ENCODE measurements at regions not wholly inside any gene's neighbourhood (a gene's known extent, or its start where the extent isn't known, plus 50 kb on each side); places are given as distances from the start of the nearest gene placed in this dataset.

DNA sequence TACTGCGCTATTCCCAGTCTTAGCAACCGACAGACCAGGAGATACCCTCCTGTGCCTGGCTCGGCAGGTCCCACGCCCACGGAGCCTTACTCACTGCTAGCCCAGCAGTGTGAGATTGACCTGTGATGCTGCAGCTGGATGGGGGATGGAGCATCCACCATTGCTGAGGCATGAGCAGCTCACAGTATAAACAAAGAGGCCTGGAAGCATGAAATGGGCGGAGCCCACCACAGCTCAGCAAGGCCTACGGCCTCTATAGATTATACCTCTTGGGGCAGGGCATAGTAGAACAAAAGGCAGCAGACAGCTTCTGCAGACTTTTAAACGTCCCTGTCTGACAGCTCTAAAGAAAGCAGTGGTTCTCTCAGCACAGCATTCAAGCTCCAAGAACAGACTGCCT, 160.3 kb downstream of the ANXA2 start:
- Histone ChIP-seq H3K27ac (no peak overlapping the region), H3K4me2 (no peak overlapping the region), H3K9me3 (no peaks in the 10 kb centered on the region), H3K4me1 (no peaks in the 10 kb centered on the region), H3K4me3 (no peak overlapping the region)
- no peak for TF ChIP-seq CEBPB (IDR thresholded peaks at IDR 0.05)
- TF ChIP-seq ZNF302 (CRISPR knock-in tag; IDR thresholded peaks at IDR 0.05), result no peak
- no peak for TF ChIP-seq HOXA7 (CRISPR knock-in tag; IDR thresholded peaks at IDR 0.05)
- no peak for TF ChIP-seq MYC (IDR thresholded peaks at IDR 0.05; ENCODE audit: borderline replicate concordance, low read length)
- no peak for TF ChIP-seq RCOR1 (IDR thresholded peaks at IDR 0.05; ENCODE audit: low read depth, low read length)
- TF ChIP-seq, protein P1, sequence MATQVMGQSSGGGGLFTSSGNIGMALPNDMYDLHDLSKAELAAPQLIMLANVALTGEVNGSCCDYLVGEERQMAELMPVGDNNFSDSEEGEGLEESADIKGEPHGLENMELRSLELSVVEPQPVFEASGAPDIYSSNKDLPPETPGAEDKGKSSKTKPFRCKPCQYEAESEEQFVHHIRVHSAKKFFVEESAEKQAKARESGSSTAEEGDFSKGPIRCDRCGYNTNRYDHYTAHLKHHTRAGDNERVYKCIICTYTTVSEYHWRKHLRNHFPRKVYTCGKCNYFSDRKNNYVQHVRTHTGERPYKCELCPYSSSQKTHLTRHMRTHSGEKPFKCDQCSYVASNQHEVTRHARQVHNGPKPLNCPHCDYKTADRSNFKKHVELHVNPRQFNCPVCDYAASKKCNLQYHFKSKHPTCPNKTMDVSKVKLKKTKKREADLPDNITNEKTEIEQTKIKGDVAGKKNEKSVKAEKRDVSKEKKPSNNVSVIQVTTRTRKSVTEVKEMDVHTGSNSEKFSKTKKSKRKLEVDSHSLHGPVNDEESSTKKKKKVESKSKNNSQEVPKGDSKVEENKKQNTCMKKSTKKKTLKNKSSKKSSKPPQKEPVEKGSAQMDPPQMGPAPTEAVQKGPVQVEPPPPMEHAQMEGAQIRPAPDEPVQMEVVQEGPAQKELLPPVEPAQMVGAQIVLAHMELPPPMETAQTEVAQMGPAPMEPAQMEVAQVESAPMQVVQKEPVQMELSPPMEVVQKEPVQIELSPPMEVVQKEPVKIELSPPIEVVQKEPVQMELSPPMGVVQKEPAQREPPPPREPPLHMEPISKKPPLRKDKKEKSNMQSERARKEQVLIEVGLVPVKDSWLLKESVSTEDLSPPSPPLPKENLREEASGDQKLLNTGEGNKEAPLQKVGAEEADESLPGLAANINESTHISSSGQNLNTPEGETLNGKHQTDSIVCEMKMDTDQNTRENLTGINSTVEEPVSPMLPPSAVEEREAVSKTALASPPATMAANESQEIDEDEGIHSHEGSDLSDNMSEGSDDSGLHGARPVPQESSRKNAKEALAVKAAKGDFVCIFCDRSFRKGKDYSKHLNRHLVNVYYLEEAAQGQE (IDR thresholded peaks at IDR 0.05), result no peak
- TF ChIP-seq, protein P2, sequence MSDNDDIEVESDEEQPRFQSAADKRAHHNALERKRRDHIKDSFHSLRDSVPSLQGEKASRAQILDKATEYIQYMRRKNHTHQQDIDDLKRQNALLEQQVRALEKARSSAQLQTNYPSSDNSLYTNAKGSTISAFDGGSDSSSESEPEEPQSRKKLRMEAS (IDR thresholded peaks at IDR 0.05), result no peak
- TF ChIP-seq, protein P3, sequence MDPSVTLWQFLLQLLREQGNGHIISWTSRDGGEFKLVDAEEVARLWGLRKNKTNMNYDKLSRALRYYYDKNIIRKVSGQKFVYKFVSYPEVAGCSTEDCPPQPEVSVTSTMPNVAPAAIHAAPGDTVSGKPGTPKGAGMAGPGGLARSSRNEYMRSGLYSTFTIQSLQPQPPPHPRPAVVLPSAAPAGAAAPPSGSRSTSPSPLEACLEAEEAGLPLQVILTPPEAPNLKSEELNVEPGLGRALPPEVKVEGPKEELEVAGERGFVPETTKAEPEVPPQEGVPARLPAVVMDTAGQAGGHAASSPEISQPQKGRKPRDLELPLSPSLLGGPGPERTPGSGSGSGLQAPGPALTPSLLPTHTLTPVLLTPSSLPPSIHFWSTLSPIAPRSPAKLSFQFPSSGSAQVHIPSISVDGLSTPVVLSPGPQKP (IDR thresholded peaks at IDR 0.05; ENCODE audit: low read depth, low read length), result no peak
- no peak for TF ChIP-seq CHD4 (IDR thresholded peaks at IDR 0.05; ENCODE audit: borderline replicate concordance)
- TF ChIP-seq ZC3H11A (IDR thresholded peaks at IDR 0.05), result no peak
- TF ChIP-seq FOSL2 (IDR thresholded peaks at IDR 0.05), result no peak
- TF ChIP-seq FOSL2 (CRISPR knock-in tag; IDR thresholded peaks at IDR 0.05), result no peak
- no peak for TF ChIP-seq ZSCAN20 (CRISPR knock-in tag; IDR thresholded peaks at IDR 0.05)
- TF ChIP-seq EHF (CRISPR knock-in tag; IDR thresholded peaks at IDR 0.05), result no peak
- TF ChIP-seq, protein P4, sequence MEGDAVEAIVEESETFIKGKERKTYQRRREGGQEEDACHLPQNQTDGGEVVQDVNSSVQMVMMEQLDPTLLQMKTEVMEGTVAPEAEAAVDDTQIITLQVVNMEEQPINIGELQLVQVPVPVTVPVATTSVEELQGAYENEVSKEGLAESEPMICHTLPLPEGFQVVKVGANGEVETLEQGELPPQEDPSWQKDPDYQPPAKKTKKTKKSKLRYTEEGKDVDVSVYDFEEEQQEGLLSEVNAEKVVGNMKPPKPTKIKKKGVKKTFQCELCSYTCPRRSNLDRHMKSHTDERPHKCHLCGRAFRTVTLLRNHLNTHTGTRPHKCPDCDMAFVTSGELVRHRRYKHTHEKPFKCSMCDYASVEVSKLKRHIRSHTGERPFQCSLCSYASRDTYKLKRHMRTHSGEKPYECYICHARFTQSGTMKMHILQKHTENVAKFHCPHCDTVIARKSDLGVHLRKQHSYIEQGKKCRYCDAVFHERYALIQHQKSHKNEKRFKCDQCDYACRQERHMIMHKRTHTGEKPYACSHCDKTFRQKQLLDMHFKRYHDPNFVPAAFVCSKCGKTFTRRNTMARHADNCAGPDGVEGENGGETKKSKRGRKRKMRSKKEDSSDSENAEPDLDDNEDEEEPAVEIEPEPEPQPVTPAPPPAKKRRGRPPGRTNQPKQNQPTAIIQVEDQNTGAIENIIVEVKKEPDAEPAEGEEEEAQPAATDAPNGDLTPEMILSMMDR (IDR thresholded peaks at IDR 0.05), result no peak
- TF ChIP-seq ZFP36 (IDR thresholded peaks at IDR 0.05; ENCODE audit: borderline replicate concordance, partially characterized antibody), result no peak
- TF ChIP-seq POLR2A (IDR thresholded peaks at IDR 0.05; ENCODE audit: low read length), result no peak
- POLR2A ChIA-PET, result no interaction called here
- DNase-seq (ENCODE audit: low read depth in 1 of 2, low spot score in 1 of 2), result no peak
- ATAC-seq, result no peak
- FAIRE-seq, result no peak
- CTCF ChIA-PET, result interaction anchor here (1.9 kb wide), 1 partner anchor 11 kb away, joined by 4 read pairs; no protein-coding TSS in a partner anchor
- 37% methylated on average over 8 of the region's 8 CpGs for WGBS (ENCODE audit: missing lambda C conversion rate)

DNA sequence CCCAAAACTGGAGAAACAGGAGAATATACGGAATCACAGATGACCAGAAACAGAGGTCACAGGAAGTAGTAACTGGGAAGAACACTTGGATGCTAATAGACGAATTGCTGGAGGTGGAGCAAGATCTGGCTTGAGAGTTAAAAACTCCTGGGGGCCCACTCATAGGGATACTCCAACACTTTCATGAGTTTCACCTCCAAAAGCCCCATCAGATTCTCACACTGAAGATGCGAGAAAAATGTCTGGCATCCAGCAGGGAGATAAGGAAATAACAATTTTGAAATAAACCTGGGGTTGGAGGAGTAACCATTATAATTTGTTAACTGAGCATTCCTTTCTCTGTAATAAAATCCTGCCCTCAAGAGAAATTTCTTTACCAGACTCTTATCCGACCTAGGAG, 154.0 kb downstream of the ANXA2 start:
- DNase-seq (ENCODE audit: low read depth in 1 of 2, low spot score in 1 of 2) (no peak), ATAC-seq (no peak)

More for the DNA sequence above, 154.0 kb downstream of the ANXA2 start:
- TF ChIP-seq RCOR1 (IDR thresholded peaks at IDR 0.05; ENCODE audit: low read depth, low read length) (no peak), CEBPB (IDR thresholded peaks at IDR 0.05) (no peak), FOSB (CRISPR knock-in tag; IDR thresholded peaks at IDR 0.05) (no peak), EHF (CRISPR knock-in tag; IDR thresholded peaks at IDR 0.05) (no peak), CBX2 (IDR thresholded peaks at IDR 0.05; ENCODE audit: borderline replicate concordance, low read depth) (no peak), TFCP2L1 (CRISPR knock-in tag; IDR thresholded peaks at IDR 0.05) (no peak), ZFP36 (IDR thresholded peaks at IDR 0.05; ENCODE audit: borderline replicate concordance, partially characterized antibody) (no peak), HOXB13 (CRISPR knock-in tag; IDR thresholded peaks at IDR 0.05; ENCODE audit: low read depth) (no peak)
- TF ChIP-seq, protein P5, sequence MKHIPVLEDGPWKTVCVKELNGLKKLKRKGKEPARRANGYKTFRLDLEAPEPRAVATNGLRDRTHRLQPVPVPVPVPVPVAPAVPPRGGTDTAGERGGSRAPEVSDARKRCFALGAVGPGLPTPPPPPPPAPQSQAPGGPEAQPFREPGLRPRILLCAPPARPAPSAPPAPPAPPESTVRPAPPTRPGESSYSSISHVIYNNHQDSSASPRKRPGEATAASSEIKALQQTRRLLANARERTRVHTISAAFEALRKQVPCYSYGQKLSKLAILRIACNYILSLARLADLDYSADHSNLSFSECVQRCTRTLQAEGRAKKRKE (CRISPR knock-in tag; IDR thresholded peaks at IDR 0.05; ENCODE audit: low read depth), result no peak
- H3K4me1 ChIP-seq, result no peaks in the 10 kb centered on the region
- WGBS (ENCODE audit: missing lambda C conversion rate), result 21% methylated on average over 4 of the region's 4 CpGs
- POLR2A ChIA-PET, result no interaction called here
- H3K27ac ChIP-seq, result no peak overlapping the region
- no peak overlapping the region for H3K4me3 ChIP-seq
- H3K4me2 ChIP-seq, result no peak overlapping the region
- no peaks in the 10 kb centered on the region for H3K9me3 ChIP-seq
- CTCF ChIA-PET, result no interaction called here
- FAIRE-seq, result no peak

Data from A549 (cell line).